ENCODE measurements at regions not wholly inside any gene's neighbourhood (a gene's known extent, or its start where the extent isn't known, plus 50 kb on each side); places are given as distances from the start of the nearest gene placed in this dataset.

DNA sequence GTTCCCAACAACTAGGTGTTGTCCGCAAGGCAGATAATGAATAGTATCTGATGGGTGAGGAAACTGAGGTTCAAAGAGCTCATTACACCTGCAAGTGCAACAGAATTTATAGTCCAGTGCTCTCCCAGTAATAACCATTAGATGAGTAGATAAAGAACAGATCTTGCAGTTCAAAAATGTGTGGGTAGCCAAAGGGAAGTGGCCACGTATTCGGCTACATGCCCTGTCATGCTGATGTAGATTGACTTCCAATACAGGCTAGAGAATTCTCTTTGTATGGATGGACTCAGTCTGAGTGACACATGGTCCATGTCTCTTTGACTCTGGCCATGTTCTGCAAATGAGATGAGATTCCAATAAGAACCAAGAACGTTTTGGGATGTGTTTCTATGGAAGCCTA, 187.9 kb upstream of the LPP start:
- H4K91ac ChIP-seq (ENCODE audit: insufficient read length, low read depth, low read length): no peak overlapping the region
- no peak overlapping the region for H3K56ac ChIP-seq (ENCODE audit: insufficient read length, low read depth, low read length)
- no peaks in the 10 kb centered on the region for H3K23me2 ChIP-seq (ENCODE audit: insufficient read length, low read depth, low read length, poor library complexity, severe bottlenecking)
- Mint-ChIP-seq H3K4me3 (no peak overlapping the region), H3K36me3 (ENCODE audit: insufficient read depth in 1 of 3, low read depth in 3 of 3) (no peaks in the 10 kb centered on the region), H3K27ac (no peak overlapping the region), H3K27me3 (ENCODE audit: low read depth) (no peaks in the 10 kb centered on the region), H3K4me1 (no peaks in the 10 kb centered on the region), H3K9me3 (no peaks in the 10 kb centered on the region)
- no peak overlapping the region for H2BK20ac ChIP-seq (ENCODE audit: low read depth, low read length, poor library complexity, severe bottlenecking)
- H3K14ac ChIP-seq (ENCODE audit: insufficient read depth, low read length): no peak overlapping the region
- no peak overlapping the region for H2BK120ac ChIP-seq (ENCODE audit: low read depth, low read length, poor library complexity, severe bottlenecking)
- H4K20me1 ChIP-seq (ENCODE audit: control insufficient read depth, insufficient read depth, insufficient read length): no peaks in the 10 kb centered on the region
- H2BK12ac ChIP-seq (ENCODE audit: insufficient read length, low read depth, low read length): no peak overlapping the region
- WGBS (ENCODE audit: extremely low coverage, insufficient read length, low lambda C conversion rate): no CpG with 5 or more reads among the region's 4 CpGs
- no peak overlapping the region for H4K5ac ChIP-seq (ENCODE audit: insufficient read length, low read depth, low read length)
- H2AFZ ChIP-seq (ENCODE audit: low read length): no peak overlapping the region
- no peak overlapping the region for H3K4ac ChIP-seq (ENCODE audit: low read depth, low read length)
- H3K9ac ChIP-seq (ENCODE audit: extremely low read depth, insufficient read length, low read length): no peak overlapping the region
- H2AK5ac ChIP-seq (ENCODE audit: insufficient read length, low read length): no peak overlapping the region
- no peak overlapping the region for H3T11ph ChIP-seq (ENCODE audit: low read length)
- no peaks in the 10 kb centered on the region for H3K79me1 ChIP-seq (ENCODE audit: insufficient read depth, low read depth, low read length, poor library complexity, severe bottlenecking)
- H3K4me1 ChIP-seq (ENCODE audit: insufficient read depth, low read length): no peaks in the 10 kb centered on the region
- no peak overlapping the region for H2BK5ac ChIP-seq (ENCODE audit: insufficient read length, low read length)
- no peak overlapping the region for H2BK15ac ChIP-seq (ENCODE audit: low read depth, low read length)
- no peak overlapping the region for H3K18ac ChIP-seq (ENCODE audit: insufficient read length, low read depth, low read length)
- H3K4me2 ChIP-seq (ENCODE audit: insufficient read depth, insufficient read length, low read length): no peak overlapping the region
- H3K79me2 ChIP-seq (ENCODE audit: insufficient read depth, low read length): no peaks in the 10 kb centered on the region
- no peak overlapping the region for H3K27ac ChIP-seq (ENCODE audit: insufficient read length, low read depth, low read length)
- H4K8ac ChIP-seq (replicated peaks; ENCODE audit: insufficient read length, low read depth, low read length): no peak overlapping the region
- DNase-seq: no peak
- no peaks in the 10 kb centered on the region; the same call in 1 of the 2 replicates for H3K27me3 ChIP-seq (ENCODE audit: insufficient read depth, low read length)
- H3K9me3 ChIP-seq (ENCODE audit: control insufficient read depth, low read depth, low read length): no peaks in the 10 kb centered on the region
- H3K23ac ChIP-seq (ENCODE audit: insufficient read length, low read depth, low read length): no peak overlapping the region
- TF ChIP-seq, protein P1, sequence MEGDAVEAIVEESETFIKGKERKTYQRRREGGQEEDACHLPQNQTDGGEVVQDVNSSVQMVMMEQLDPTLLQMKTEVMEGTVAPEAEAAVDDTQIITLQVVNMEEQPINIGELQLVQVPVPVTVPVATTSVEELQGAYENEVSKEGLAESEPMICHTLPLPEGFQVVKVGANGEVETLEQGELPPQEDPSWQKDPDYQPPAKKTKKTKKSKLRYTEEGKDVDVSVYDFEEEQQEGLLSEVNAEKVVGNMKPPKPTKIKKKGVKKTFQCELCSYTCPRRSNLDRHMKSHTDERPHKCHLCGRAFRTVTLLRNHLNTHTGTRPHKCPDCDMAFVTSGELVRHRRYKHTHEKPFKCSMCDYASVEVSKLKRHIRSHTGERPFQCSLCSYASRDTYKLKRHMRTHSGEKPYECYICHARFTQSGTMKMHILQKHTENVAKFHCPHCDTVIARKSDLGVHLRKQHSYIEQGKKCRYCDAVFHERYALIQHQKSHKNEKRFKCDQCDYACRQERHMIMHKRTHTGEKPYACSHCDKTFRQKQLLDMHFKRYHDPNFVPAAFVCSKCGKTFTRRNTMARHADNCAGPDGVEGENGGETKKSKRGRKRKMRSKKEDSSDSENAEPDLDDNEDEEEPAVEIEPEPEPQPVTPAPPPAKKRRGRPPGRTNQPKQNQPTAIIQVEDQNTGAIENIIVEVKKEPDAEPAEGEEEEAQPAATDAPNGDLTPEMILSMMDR (conservative IDR thresholded peaks at IDR 0.05): no peak

All from H9 (cell line).